Calu3 (cell line): ENCODE measurements at regions not wholly inside any gene's neighbourhood (a gene's known extent, or its start where the extent isn't known, plus 50 kb on each side); places are given as distances from the start of the nearest gene placed in this dataset.

Experiments used
- BruUV-seq: library from RNA; stranded (reverse); fragments of 400-500 nt; replicated peaks from 2 replicates; lab custom pipeline; 2021; lab: Mats Ljungman, UMichigan
- CTCF ChIA-PET: fragments of 300-600 bp; sonication (Branson Sonifier 250); formaldehyde crosslinking; loops from one replicate; lab custom pipeline; 2022; ENCODE audit warnings: antibody characterized with exemption; lab: Charles Lee
- DNase-seq: peaks from one replicate; pipeline ENCODE4 v3.0.0; 2022
- H3K27ac Mint-ChIP-seq: one replicate; pipeline ENCODE4 v1.8.0; 2022; ENCODE audit warnings: mixed read lengths; ENCODE audit not compliant: unreplicated experiment
- H3K27me3 Mint-ChIP-seq: one replicate; pipeline ENCODE4 v1.8.0; 2022; ENCODE audit warnings: mixed read lengths; ENCODE audit not compliant: unreplicated experiment
- H3K36me3 Mint-ChIP-seq: one replicate; pipeline ENCODE4 v1.8.0; 2022; ENCODE audit warnings: mild to moderate bottlenecking, moderate library complexity, mixed read lengths; ENCODE audit not compliant: insufficient read depth, unreplicated experiment
- H3K4me1 Mint-ChIP-seq: one replicate; pipeline ENCODE4 v1.8.0; 2022; ENCODE audit warnings: mild to moderate bottlenecking, low read depth, mixed read lengths; ENCODE audit not compliant: unreplicated experiment
- H3K4me3 Mint-ChIP-seq: one replicate; pipeline ENCODE4 v1.8.0; 2022; ENCODE audit warnings: mild to moderate bottlenecking, low read depth, moderate library complexity, mixed read lengths; ENCODE audit not compliant: unreplicated experiment
- H3K9me3 Mint-ChIP-seq: one replicate; pipeline ENCODE4 v1.8.0; 2022; ENCODE audit warnings: low read depth, mixed read lengths; ENCODE audit not compliant: unreplicated experiment
- CTCF ChIP-seq: fragments of 200-600 bp; IDR thresholded peaks from one replicate; pipeline ENCODE4 v1.8.0; 2022; ENCODE audit warnings: antibody characterized with exemption; ENCODE audit not compliant: unreplicated experiment
- intact Hi-C: fragments of 100-400 bp; cut with micrococcal nuclease; formaldehyde crosslinking; loops from one replicate; pipeline ENCODE4 v1.10.0; 2022; ENCODE audit not compliant: unreplicated experiment

- no peaks in the 10 kb centered on the region for H3K27me3 Mint-ChIP-seq
- intact Hi-C loops = loop anchor here (10.0 kb wide), 1 partner anchor 95 kb away; no protein-coding TSS in a partner anchor
- no peak for TF ChIP-seq CTCF
- H3K27ac Mint-ChIP-seq = no peak overlapping the region
- no peaks in the 10 kb centered on the region for H3K4me1 Mint-ChIP-seq
- DNase-seq = no peak
- H3K36me3 Mint-ChIP-seq = no peaks in the 10 kb centered on the region
- H3K4me3 Mint-ChIP-seq = no peak overlapping the region
- CTCF ChIA-PET = no interaction called here
- BruUV-seq = no TSS peak
- no peaks in the 10 kb centered on the region for H3K9me3 Mint-ChIP-seq
These were observed 315.6 kb upstream of the CITED2 start for GRCh38 chr6:139690007-139690406.

GRCh38 chr6:139687055-139687454 lies 312.6 kb upstream of the CITED2 start:
- intact Hi-C loops = no loop called here
- H3K4me1 Mint-ChIP-seq = no peaks in the 10 kb centered on the region
- BruUV-seq = no TSS peak
- no peak overlapping the region for H3K4me3 Mint-ChIP-seq
- no peaks in the 10 kb centered on the region for H3K27me3 Mint-ChIP-seq
- no peak for DNase-seq
- H3K9me3 Mint-ChIP-seq = no peaks in the 10 kb centered on the region
- CTCF ChIA-PET = interaction anchor here (0.6 kb wide), 1 partner anchor 40 kb away, joined by 8 read pairs; no protein-coding TSS in a partner anchor
- TF ChIP-seq CTCF = no peak
- H3K36me3 Mint-ChIP-seq = no peaks in the 10 kb centered on the region
- H3K27ac Mint-ChIP-seq = no peak overlapping the region

GRCh38 chr6:139686308-139686707 lies 311.9 kb upstream of the CITED2 start:
- no peaks in the 10 kb centered on the region for H3K27me3 Mint-ChIP-seq
- H3K36me3 Mint-ChIP-seq = no peaks in the 10 kb centered on the region
- H3K4me3 Mint-ChIP-seq = no peak overlapping the region
- intact Hi-C loops = no loop called here
- no peak overlapping the region for H3K27ac Mint-ChIP-seq
- H3K4me1 Mint-ChIP-seq = no peaks in the 10 kb centered on the region
- no TSS peak for BruUV-seq
- H3K9me3 Mint-ChIP-seq = no peaks in the 10 kb centered on the region
- CTCF ChIA-PET = no interaction called here
- TF ChIP-seq CTCF = no peak
- DNase-seq = no peak

- no TSS peak for BruUV-seq
- Mint-ChIP-seq H3K27ac (no peak overlapping the region), H3K4me1 (no peaks in the 10 kb centered on the region), H3K36me3 (no peaks in the 10 kb centered on the region), H3K27me3 (no peaks in the 10 kb centered on the region), H3K9me3 (no peaks in the 10 kb centered on the region), H3K4me3 (no peak overlapping the region)
- intact Hi-C loops = no loop called here
- CTCF ChIA-PET = no interaction called here
- no peak for TF ChIP-seq CTCF
- no peak for DNase-seq
These were observed 310.6 kb upstream of the CITED2 start for GRCh38 chr6:139685009-139685408.
